NCI-H69 (cell line): ENCODE measurements at regions not wholly inside any gene's neighbourhood (a gene's known extent, or its start where the extent isn't known, plus 50 kb on each side); places are given as distances from the start of the nearest gene placed in this dataset.
A peak's percentile ranks its signal among the peaks of the same experiment; 100 is the strongest.
"Not testable (repeated sequence)": the region's sequence is repeated elsewhere in the genome, so short reads cannot be mapped to it uniquely, and the experiment has no call there.

Experiments used
- DNase-seq: peaks from one replicate; lab custom pipeline; 2025; lab: John Stamatoyannopoulos, UW

DNA sequence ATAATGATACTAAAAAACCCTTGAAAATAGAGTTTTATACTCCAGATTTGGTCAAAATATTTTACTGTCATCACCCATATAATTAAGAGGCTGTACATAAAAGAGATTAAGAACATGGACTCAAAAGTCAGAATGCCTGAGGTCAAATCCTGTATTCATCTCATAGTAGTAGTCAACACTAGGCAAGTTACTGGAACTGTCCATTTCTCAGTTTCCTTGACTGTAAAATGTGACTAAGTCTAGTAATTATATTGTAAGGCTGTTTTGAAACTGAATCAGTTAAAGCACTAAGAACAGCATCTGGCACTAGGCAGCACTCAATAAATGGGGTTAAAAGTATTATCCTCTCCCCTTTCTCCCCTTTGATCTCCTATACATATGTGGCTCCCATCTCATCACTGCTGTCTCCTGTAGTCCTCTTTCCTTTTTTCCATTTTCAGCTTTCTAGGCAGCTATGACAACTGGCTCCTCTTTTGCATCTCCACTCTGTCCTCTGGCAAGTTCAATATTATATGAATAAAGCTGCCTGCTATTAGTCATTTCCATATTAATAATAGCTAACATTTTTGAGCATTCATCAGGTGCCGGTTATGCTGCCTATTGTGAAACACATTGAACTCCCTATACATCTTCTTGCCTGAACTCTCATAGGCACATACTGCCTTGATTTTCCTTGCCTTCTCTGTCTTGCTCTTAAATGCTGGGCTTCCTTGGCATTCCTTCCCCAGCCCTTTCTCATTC lies 185.8 kb upstream of the NREP start:
- DNase-seq = no peak

DNA sequence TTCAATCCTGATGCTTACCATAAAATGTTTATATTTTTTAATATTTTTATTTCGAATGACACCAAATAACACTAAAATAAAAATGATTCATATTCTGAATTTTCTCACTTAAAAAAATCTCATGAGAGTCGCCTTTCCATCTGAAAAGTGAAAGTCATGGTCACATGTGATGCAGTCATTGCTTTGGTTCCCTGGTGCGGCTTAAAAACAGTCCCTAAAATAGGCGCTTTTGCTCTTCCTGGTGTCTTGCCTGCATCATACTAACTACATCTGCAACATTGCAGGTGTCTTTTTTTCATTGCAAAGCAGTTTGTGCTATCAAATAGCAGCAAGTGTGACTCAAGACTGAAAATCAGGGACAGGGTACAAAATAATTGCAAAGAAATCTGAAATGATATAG lies 185.2 kb upstream of the NREP start:
- no peak for DNase-seq

DNA sequence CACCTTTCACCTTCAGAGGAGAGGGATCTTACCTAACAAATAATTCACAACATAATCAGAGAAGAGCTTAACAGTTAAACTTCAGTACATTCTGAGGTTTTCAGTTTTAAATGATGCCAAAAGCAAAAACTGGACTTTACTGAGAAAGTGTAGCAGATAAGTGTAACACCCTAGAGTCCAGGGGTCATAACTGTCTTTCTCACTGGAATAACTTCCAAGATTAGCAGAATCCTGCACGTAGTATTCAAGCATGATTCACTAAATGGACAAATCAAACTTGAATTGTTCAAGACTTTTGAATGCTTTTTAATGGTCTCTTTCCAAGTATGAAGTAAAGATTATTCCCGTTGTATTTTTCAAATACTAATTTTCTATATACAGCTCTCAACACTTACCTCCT lies 180.1 kb upstream of the NREP start:
- DNase-seq = no peak

DNA sequence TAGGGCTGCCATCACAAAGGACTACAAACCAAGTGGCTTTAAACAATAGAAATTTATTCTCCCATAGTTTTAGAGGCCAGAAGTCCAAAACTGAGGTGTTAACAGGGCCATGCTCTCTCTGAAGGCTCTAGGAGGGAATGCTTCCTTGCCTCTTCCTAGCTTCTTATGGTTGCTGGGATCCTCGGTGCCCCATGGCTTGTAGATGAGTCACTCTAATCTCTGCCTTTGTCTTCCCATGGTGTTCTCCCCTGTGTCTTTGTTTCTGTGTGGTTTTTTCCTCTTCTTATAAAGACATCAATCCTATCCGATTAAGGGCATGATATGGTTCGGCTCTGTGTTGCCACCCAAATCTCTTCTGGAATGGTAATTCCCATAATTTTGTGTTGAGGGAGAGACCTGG lies 178.8 kb upstream of the NREP start:
- DNase-seq = no peak

DNA sequence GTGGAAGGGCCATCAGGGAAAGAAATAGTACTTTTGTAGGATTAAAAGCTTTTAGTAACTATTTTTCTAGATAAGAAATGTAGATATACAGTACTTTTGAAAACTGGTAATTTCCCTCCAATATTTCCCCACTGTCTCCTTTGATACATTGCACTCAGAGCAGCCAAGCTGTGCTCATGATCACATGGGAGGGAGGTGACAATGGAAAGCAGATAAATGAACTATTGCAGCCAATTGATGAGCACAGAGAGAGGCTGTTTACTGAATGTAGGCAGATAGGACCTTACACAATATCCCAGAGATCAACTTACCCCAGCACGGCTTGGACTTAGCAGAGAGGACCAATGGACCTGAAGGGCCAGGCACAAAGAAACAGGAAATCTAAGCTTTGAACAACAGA lies 178.0 kb upstream of the NREP start:
- DNase-seq = no peak

DNA sequence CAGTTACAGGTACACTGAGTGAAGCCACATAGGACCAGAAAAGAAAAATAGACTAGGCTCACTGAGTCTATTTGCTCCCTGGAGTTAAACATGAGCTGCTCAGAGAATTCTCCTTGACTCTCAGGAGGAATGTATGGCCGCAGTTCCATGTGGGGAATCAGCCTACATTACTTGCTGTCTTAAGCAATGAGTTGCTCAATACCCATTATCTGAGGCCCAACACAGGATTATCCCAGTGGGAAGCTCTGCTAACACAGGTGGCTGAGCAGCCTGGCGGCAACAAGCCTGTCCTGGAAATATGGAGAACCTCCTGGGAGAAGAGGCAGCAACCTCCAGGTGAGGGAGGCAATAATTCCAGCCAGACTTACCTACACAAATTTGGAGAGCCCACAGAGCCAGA lies 177.5 kb upstream of the NREP start:
- DNase-seq = peak; percentile 14

DNA sequence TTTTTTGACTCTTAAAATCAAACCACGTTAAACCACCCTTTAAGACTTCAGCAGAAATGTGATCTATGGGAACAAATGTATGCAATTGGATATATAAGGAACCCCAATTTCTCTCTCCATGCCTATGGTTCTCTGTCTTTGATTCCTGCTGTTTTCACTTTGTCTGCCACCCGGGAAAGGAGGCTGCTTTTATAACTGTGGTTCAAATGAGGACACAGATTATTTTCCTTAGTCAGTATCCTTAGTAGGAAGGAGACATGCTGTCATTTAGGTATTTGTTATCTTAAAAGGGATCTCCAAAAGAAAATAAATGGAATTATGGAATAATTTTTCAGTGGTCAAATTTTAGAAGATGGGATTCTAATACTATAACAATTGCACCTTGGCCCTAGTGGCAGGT lies 176.1 kb upstream of the NREP start:
- DNase-seq = no peak

DNA sequence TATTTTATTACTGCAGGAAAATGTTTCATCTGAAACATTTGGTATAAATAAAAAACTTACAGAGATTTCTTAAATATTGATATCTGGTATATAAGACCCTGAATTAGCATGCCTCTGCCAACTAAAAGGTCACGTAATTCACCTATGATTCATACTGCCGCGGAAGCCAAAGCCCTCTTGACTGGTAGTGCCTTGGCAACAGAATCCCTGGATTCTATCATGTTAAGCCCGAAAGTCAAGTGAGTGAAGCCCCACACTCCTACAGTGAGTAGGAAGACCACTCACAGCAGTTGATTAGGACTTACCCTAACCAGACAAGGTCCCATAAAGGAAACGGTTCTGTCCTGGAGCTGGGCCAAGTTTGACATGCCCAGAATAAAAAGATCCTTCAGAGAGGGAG lies 175.6 kb upstream of the NREP start:
- peak; percentile 16 for DNase-seq

DNA sequence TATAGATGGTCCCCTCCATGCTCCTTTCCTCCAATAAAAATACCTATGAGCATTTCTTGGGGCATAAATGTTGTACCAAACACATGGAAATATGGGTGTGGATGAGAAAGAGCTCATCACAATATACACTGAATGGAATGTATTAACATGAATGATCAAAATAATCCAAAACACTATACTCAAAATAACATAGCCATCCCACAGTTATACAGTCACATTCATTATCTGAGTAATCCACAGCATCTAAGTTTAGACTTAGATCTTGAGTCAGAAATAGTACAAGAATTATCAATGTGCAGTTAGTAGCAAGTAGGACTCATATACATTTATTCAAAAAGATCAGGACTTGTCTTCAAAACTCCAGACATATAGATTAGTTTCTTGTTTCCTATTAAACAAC lies 175.2 kb upstream of the NREP start:
- no peak for DNase-seq

DNA sequence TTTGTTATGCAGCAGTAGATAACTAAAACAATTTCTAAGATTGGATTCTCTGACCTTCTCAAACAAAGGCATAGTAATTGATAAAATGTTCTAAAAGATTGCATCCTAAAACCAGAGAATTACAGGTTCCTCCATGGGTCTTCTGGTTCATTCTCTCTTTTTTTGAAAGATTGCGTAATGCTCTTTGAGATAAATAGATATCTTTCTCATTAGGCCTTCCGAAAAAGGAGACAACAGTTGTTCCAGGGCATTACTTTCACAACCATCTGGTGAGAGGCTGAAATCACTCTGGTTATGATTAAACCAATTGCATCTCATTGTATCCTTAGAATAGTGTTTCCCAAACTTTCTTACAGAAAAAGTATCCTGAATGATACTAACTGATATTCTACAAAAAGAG lies 174.7 kb upstream of the NREP start:
- DNase-seq = no peak

DNA sequence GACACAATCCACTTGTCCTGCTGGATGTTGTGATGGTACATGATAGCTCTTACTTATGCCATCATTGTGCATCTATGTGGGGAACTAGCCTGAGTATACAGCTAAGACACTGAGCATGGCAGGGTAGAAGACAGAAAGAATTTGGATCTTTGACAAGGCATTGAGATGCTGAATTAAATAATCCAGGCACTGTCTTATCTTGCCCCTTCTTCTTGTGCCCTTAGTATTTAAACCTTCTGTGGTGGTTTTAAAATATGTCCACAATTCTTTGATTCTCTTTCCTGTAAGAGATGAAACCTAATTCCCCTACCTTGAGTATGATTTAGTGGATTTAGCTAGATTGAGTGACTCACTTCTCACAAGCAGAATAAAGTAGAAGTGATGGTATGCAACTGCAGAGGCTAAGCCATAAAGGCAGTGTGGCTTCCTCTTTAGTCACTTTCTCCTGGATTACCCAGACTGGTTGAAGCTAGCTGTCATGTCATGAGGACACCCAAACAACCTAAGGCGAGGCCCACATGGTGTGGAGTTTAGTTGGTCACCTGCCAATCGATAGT lies 174.0 kb upstream of the NREP start:
- DNase-seq = no peak

DNA sequence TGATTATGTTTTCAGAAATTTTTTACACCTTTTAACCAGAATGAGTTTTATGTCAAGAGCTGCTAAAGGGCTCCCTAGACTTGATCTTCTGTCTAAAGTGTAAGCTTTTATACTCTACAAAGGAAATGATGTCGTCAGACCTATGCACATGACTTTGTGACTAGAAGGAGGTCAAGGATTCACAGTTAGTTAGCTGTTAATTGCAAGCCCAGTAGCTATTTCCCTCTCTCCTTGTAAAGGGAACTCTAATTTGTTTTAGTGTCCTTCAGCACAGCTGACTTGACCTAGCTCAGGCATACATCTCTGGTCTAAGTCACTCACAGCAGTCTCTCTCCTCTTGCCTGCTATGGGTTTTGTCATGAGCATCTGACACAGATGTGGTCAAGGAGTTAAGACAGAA lies 173.5 kb upstream of the NREP start:
- no peak for DNase-seq

DNA sequence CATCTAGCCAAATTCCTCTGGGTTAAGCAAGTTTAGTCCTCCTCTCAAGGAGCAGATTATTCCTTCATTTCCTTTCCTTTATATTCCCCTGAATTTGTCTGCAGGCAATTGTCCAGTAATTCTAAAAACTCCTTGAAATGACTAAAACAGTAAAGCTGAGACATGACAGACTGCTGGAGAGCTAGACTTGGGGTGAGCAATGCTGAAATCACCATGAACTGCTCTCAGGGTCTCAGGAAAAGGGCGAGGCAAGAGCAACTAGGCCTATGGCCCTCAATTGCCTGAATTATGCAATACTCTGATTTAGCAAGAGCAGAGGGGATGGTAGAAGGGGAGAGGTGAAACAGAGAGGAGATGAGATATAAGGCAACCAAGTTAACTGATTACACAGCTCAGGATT lies 172.9 kb upstream of the NREP start:
- DNase-seq = no peak

DNA sequence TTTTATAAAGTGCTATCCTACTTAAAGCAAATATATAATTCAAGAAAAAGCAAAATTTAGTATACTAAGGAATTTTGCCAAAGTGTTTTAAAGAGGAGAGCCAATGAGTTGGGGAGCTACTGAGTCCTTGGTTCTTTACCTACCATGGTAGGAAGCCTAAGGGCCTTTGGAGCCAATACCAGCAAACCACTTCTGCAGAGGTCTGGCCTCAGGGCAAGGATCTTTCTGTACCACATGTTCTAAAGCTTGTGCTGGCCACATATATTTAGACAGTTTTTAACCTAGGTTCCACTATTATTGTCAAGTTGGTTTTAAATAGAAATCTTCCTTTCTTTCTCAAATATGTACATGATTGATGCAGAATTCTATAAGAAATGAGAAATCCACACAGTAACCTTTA lies 172.3 kb upstream of the NREP start:
- no peak for DNase-seq

DNA sequence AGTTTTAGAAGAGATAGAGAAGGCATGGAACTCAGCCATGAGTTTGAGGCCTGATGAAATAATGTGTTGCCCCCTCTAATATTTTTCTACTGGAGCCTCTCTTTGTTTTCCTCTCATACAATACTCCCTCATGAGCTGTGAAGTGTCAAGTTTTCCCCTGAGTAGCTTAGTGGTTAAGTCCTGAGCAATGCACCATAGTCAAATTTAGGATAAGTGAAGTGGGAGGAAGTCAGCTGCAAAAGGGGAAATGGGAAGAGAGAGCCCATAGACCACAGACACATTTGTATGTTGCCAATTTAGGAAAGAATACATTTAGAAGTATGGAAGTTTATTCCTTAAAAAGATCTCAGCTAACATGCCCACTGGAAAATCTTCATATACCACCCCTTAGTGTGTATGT lies 171.5 kb upstream of the NREP start:
- DNase-seq = no peak

DNA sequence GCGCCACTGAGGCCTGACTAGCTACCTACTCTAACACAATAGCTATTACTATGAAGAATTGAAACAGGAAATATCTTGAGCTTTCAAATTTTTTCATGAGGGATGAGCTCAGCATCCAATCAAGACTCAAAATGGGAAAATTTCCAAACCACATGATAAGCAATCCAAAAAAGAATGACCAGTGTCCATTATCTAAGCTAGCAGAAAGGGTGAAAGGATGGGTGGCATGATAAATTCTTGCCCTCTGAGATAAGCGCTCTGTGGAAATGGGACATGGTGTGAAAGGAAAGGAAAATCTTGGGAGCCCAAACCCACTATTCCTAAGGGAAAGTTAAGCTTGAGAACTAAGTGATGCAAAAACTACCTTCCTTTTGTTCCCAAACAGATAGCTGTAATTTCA lies 170.2 kb upstream of the NREP start:
- DNase-seq = no peak

DNA sequence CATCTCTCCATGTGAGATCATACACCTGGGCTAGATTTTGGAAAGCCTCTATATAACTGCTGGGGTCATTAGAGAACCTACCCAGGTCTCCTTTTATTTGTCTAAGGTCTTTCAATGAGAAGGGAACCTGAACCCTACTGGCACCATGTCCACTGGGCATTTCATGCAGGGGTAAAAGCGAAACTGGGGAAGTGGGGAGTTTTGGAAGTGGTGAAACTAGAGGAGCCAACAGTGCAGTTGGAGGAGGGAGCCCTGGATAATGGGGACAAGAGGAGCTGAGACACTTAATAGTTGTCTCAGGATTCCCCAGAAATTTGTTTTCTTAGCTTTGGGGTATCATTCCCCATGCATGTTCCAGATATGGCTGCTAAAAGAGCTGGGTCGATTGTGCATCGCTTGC lies 169.0 kb upstream of the NREP start:
- DNase-seq = no peak

DNA sequence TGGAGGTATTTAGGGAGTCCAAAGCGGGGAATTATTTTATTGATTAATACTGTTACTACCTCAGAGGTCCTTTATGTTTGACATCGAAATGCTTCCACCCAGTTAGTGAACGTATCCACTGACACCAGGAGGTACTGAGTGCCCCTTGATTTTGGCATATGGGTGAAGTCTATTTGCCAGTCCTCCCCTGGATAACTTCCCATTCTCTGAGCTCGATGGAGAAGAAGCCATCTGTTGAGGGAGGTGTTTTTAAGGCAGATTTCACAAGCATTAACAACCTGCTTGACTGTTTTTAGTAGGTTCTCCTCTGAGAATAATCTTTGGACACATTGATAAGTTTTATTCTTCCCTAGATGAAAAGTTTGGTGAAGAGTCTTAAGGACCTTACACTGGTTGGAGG lies 165.3 kb upstream of the NREP start:
- no peak for DNase-seq

DNA sequence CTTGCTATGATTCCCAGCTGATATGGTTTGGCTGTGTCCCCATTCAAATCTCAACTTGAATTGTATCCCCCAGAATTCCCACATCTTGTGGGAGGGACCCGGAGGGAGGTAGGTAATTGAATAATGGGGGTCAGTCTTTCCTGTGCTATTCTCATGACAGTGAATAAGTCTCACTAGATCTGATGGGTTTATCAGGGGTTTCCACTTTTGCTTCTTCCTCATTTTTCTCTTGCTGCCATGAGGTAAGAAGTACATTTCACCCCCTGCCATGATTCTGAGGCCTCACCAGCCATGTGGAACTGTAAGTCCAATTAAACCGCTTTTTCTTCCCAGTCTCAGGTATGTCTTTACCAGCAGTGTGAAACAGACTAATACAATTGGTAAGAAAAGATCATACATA lies 164.7 kb upstream of the NREP start:
- not testable (repeated sequence) for DNase-seq

DNA sequence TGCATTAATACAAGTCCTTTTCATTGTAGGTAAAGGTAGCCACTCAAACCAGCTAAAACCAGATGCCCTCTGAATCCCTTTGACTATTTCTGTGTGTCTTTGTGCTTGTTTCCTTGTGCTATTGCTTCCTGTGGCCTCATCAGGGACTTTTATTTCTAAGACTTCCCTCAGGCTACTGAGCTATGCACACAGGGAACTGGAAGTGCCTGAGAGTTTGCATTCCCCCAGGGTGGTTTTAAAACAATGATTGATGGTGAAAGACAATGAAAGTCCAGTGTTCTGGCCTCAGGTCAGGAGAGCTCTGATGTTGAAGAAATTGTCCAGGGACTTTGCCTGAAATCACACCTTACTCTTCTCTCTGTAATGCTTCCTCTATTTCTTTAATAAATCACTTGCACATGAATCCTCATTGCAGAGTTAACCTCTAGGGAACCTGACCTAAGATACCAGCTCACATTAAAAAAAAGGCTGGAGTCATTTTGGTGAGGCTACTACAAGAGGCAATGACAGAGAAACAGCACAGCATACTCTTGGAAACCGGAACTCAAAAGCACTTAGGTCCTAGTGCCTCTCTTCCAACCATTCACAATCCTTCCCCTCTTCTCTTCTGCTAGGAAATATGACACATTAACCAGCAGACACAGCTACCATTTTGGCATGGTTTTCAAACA lies 158.1 kb upstream of the NREP start:
- peak; percentile 9 for DNase-seq

DNA sequence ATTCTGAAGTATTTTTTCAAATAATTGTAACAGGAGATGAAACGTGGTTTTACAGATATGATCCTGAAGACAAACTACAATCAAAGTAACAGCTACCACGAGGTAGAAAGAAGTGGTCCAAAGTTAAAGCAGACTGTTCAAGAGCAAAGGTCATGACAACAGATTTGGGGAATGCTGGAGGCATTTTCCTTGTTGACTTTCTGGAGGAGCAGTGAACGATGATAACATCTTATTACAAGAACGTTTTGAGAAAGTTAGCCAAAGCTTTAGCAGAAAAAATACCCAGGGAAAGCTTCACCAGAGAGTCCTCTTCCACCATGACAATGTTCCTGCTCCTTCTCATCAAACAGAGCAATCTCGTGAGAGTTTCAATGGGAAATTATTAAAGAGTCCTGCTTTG lies 145.4 kb upstream of the NREP start:
- DNase-seq = no peak

DNA sequence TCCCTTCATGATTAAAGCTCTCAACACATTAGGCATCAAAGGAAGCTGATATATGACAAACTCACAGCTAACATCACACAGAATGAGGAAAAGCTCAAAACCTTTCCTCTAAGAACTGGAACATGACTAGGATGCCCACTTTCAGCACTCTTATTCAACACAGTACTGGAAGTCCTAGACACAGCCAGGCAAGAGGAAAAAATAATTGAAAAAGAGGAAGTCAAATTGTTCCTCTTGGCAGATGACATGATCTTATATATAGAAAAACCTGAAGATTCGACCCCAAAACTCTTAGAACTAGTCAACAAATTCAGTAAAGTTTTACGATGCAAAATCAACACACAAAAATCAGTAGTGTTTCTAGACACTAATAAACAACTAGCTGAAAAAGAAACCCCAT lies 144.3 kb upstream of the NREP start:
- DNase-seq = no peak

DNA sequence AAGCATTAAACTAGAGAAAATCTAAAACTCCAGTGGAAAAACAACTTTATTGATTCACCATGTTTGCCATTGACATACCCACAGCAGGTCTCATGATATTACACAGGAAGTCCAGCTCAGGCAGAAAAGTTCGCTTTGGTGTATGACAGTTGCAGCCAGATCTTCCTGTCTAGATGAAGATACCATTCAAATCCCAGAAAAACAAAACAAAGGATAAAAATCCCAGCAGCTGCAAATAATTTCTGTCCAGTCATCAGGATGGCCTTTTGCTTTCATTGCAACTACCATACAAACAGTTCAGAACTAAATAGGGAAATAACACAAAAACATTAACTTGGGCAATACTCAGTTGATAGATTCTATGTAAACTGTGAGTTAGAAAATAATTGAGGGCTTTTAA lies 136.0 kb upstream of the NREP start:
- no peak for DNase-seq

DNA sequence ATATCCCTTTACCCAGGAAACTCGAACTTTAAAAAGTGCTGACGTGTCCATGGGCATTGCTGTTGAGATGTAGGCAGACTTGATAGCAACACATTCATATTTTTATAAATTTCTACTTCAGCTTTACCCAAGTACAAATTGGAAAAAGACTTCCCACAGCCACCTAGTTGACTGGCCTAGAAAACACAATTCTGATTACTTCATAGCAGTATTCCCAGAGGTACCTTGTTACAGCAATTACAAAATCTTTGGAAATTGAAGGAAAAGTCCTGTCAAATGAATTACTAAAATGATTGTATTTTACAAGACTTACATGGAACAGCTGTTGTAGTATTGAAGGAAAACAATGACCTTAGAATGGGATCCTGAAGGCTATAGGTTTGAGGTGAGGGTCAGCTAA lies 130.7 kb upstream of the NREP start:
- DNase-seq = no peak
